ENCODE measurements at regions not wholly inside any gene's neighbourhood (a gene's known extent, or its start where the extent isn't known, plus 50 kb on each side); places are given as distances from the start of the nearest gene placed in this dataset.
"Not testable (repeated sequence)": the region's sequence is repeated elsewhere in the genome, so short reads cannot be mapped to it uniquely, and the experiment has no call there.

- Histone ChIP-seq H3K9ac (ENCODE audit: insufficient read depth in 1 of 2, low read length in 2 of 2) (no peak overlapping the region), H3K9me3 (ENCODE audit: control insufficient read depth in 4 of 4, insufficient read depth in 3 of 4, low read length in 3 of 4) (peaks cover 0 to 14% (median 0%) of the 10 kb centered on the region in 4 donors), H3K27ac (ENCODE audit: low read depth in 1 of 2, low read length in 1 of 2) (no peak overlapping the region), H3K36me3 (ENCODE audit: control insufficient read depth in 4 of 4, insufficient read depth in 4 of 4, low read length in 4 of 4) (no peaks in the 10 kb centered on the region), H3K4me1 (ENCODE audit: control insufficient read depth in 5 of 5, insufficient read depth in 5 of 5, low read length in 5 of 5) (no peaks in the 10 kb centered on the region), H3K4me3 (no peak overlapping the region), H3K27me3 (ENCODE audit: control insufficient read depth in 3 of 3, insufficient read depth in 3 of 3, low read length in 2 of 3) (peaks cover 0 to 5% (median 0%) of the 10 kb centered on the region in 3 donors)
- WGBS, 2 donors, result 48 to 59% methylated on average over 4 to 9 of the region's 9 CpGs
- TF ChIP-seq, protein P1, sequence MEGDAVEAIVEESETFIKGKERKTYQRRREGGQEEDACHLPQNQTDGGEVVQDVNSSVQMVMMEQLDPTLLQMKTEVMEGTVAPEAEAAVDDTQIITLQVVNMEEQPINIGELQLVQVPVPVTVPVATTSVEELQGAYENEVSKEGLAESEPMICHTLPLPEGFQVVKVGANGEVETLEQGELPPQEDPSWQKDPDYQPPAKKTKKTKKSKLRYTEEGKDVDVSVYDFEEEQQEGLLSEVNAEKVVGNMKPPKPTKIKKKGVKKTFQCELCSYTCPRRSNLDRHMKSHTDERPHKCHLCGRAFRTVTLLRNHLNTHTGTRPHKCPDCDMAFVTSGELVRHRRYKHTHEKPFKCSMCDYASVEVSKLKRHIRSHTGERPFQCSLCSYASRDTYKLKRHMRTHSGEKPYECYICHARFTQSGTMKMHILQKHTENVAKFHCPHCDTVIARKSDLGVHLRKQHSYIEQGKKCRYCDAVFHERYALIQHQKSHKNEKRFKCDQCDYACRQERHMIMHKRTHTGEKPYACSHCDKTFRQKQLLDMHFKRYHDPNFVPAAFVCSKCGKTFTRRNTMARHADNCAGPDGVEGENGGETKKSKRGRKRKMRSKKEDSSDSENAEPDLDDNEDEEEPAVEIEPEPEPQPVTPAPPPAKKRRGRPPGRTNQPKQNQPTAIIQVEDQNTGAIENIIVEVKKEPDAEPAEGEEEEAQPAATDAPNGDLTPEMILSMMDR (IDR thresholded peaks at IDR 0.05; ENCODE audit: control extremely low read depth, extremely low read depth), result no peak
- DNase-seq (no peak), ATAC-seq (ENCODE audit: insufficient read depth, low FRiP score) (no peak)
These were observed 67.7 kb upstream of the LRPAP1 start for GRCh38 chr4:3599951-3600350.

GRCh38 chr4:3598695-3599227 is 66.5 kb upstream of the LRPAP1 start:
- TF ChIP-seq, protein P1 (IDR thresholded peaks at IDR 0.05; ENCODE audit: control extremely low read depth, extremely low read depth), result no peak
- no peaks in the 10 kb centered on the region for H3K36me3 ChIP-seq (ENCODE audit: control insufficient read depth in 4 of 4, insufficient read depth in 4 of 4, low read length in 4 of 4)
- 77 to 95% methylated on average over 8 of the region's 8 CpGs for WGBS, 2 donors
- no peak for ATAC-seq (ENCODE audit: insufficient read depth, low FRiP score)
- no peak overlapping the region for H3K4me3 ChIP-seq
- peaks cover 0 to 14% (median 0%) of the 10 kb centered on the region in 4 donors for H3K9me3 ChIP-seq (ENCODE audit: control insufficient read depth in 4 of 4, insufficient read depth in 3 of 4, low read length in 3 of 4)
- peaks cover 0 to 8% (median 0%) of the 10 kb centered on the region in 3 donors for H3K27me3 ChIP-seq (ENCODE audit: control insufficient read depth in 3 of 3, insufficient read depth in 3 of 3, low read length in 2 of 3)
- no peak for DNase-seq
- no peaks in the 10 kb centered on the region for H3K4me1 ChIP-seq (ENCODE audit: control insufficient read depth in 5 of 5, insufficient read depth in 5 of 5, low read length in 5 of 5)
- H3K9ac ChIP-seq (ENCODE audit: insufficient read depth in 1 of 2, low read length in 2 of 2), result no peak overlapping the region
- no peak overlapping the region for H3K27ac ChIP-seq (ENCODE audit: low read depth in 1 of 2, low read length in 1 of 2)

DNA sequence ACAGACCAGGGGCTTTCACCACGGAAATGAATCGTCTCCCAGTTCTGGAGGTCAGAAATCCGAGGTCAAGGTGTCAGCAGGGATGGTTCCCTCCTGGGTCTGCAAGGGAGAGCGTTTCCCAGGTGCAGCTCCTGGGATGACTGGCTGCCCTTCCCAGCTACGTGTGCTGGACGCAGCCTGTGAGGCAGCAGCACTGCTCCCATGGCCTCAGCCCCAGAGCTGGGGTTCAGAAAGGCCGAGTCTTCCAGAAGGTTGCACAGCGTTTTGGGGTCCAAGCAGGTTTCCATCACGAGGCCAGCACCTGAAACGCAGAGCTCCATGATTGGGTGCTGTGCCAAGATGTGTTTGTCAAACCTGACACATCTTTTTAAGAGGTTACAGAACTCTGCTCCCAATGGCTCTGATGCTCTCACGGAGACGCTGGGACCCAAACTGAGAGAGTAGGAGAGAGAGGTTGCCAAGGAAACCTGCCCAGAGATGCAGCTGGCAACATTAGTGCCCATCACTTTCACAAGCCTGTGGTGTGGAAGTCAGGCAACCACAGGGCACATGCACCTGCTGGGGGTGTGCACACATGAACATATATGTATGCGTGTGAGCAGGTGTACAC is 65.8 kb upstream of the LRPAP1 start:
- not testable (repeated sequence) for H3K27me3 ChIP-seq (ENCODE audit: control insufficient read depth in 3 of 3, insufficient read depth in 3 of 3, low read length in 2 of 3); H3K4me1 ChIP-seq (ENCODE audit: control insufficient read depth in 5 of 5, insufficient read depth in 5 of 5, low read length in 5 of 5); H3K36me3 ChIP-seq (ENCODE audit: control insufficient read depth in 4 of 4, insufficient read depth in 4 of 4, low read length in 4 of 4); ATAC-seq (ENCODE audit: insufficient read depth, low FRiP score); H3K4me3 ChIP-seq; H3K27ac ChIP-seq (ENCODE audit: low read depth in 1 of 2, low read length in 1 of 2); H3K9ac ChIP-seq (ENCODE audit: insufficient read depth in 1 of 2, low read length in 2 of 2); DNase-seq
- 68 to 77% methylated on average over 13 of the region's 13 CpGs for WGBS, 2 donors
- peaks cover 0 to 14% (median 0%) of the 10 kb centered on the region in 4 donors for H3K9me3 ChIP-seq (ENCODE audit: control insufficient read depth in 4 of 4, insufficient read depth in 3 of 4, low read length in 3 of 4)

DNA sequence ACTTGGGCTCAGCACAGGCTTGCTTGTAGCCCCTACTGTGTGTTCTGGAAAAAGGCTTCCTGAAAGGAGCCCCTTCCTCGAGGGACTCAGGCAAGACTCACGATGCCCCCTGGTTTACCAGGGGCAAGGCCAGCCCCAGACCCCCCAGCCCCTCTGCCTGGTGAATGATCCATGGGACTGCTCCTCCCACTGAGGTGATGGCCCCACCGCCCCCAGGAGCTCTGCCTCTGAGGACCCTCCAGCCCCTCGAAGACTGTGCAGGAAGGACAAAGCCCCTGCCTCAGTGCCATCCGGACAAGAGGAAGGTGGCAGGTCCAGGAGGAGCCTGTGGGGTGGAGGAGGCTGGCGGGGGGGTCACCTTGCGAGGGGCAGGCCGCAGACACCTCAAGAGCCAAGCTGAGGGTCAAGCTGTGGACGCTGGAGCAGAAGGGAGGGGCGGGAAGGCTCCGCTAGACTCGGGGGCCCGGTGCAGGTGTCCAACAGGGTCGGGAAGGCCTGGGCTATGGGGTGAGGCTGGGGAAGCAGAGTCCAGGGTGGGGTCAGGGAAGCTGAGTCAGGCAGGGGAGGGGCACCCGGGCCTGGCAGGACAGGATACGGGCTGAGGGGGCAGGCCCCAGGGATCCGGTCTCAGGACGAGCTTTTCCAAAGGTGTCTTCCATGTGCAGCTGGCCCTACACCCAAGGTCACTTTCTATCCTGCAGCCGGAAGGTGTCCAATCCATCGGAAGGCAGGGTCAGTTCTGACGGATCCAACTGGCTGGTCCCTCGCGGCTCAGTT is 64.9 kb upstream of the LRPAP1 start:
- H3K27ac ChIP-seq (ENCODE audit: low read depth in 1 of 2, low read length in 1 of 2); H3K9ac ChIP-seq (ENCODE audit: insufficient read depth in 1 of 2, low read length in 2 of 2); ATAC-seq (ENCODE audit: insufficient read depth, low FRiP score); H3K4me1 ChIP-seq (ENCODE audit: control insufficient read depth in 5 of 5, insufficient read depth in 5 of 5, low read length in 5 of 5); H3K36me3 ChIP-seq (ENCODE audit: control insufficient read depth in 4 of 4, insufficient read depth in 4 of 4, low read length in 4 of 4); H3K9me3 ChIP-seq (ENCODE audit: control insufficient read depth in 4 of 4, insufficient read depth in 3 of 4, low read length in 3 of 4); DNase-seq; H3K4me3 ChIP-seq; H3K27me3 ChIP-seq (ENCODE audit: control insufficient read depth in 3 of 3, insufficient read depth in 3 of 3, low read length in 2 of 3): not testable (repeated sequence)
- WGBS, 2 donors, result 59 to 77% methylated on average over 22 to 23 of the region's 23 CpGs

DNA sequence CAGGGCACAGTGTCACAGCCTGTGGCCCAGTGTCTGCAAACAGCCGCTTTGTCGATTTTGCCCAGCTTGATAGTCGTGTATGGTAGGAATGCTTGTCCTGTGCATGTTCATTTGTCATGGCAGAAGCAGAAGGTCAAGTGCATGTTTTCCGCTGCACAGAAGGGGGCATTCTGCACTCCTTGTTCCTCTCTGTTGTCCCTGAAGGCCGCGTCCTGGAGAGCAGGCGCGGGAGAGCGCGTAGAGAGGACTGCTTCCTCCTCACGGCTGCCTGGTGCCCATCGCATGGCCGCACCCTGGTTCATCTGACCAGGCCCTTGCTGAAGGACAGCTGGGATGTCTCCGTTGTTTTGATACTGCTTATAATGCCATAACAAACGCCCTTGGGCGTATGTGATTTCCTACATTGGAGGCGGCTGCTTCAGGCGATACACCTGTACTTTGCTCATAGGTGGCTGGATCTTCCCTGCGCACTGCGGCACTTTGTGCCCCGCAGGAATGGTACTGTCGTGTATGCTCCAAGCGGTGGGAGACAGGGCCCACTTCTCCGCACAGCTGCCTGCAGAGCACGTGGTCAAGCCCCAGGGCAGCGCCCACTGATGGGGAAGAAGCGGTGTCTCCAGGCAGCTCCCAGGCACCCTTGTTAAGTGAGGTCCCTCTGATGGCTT is 63.5 kb upstream of the LRPAP1 start:
- H3K27ac ChIP-seq (ENCODE audit: low read depth in 1 of 2, low read length in 1 of 2); ATAC-seq (ENCODE audit: insufficient read depth, low FRiP score); H3K9ac ChIP-seq (ENCODE audit: insufficient read depth in 1 of 2, low read length in 2 of 2); H3K9me3 ChIP-seq (ENCODE audit: control insufficient read depth in 4 of 4, insufficient read depth in 3 of 4, low read length in 3 of 4); H3K4me1 ChIP-seq (ENCODE audit: control insufficient read depth in 5 of 5, insufficient read depth in 5 of 5, low read length in 5 of 5); H3K4me3 ChIP-seq; H3K27me3 ChIP-seq (ENCODE audit: control insufficient read depth in 3 of 3, insufficient read depth in 3 of 3, low read length in 2 of 3); H3K36me3 ChIP-seq (ENCODE audit: control insufficient read depth in 4 of 4, insufficient read depth in 4 of 4, low read length in 4 of 4); DNase-seq: not testable (repeated sequence)
- 78 to 81% methylated on average over 23 to 24 of the region's 27 CpGs for WGBS, 2 donors

- H3K27ac ChIP-seq (ENCODE audit: low read depth in 1 of 2, low read length in 1 of 2); H3K36me3 ChIP-seq (ENCODE audit: control insufficient read depth in 4 of 4, insufficient read depth in 4 of 4, low read length in 4 of 4); ATAC-seq (ENCODE audit: insufficient read depth, low FRiP score); H3K9ac ChIP-seq (ENCODE audit: insufficient read depth in 1 of 2, low read length in 2 of 2); H3K9me3 ChIP-seq (ENCODE audit: control insufficient read depth in 4 of 4, insufficient read depth in 3 of 4, low read length in 3 of 4); H3K27me3 ChIP-seq (ENCODE audit: control insufficient read depth in 3 of 3, insufficient read depth in 3 of 3, low read length in 2 of 3); H3K4me1 ChIP-seq (ENCODE audit: control insufficient read depth in 5 of 5, insufficient read depth in 5 of 5, low read length in 5 of 5); DNase-seq; H3K4me3 ChIP-seq: not testable (repeated sequence)
- WGBS, 2 donors, result 71 to 94% methylated on average over 9 of the region's 9 CpGs
These were observed 62.5 kb upstream of the LRPAP1 start for GRCh38 chr4:3594751-3595150.
